IPS-NIHi7 (cell line): ENCODE measurements at regions not wholly inside any gene's neighbourhood (a gene's known extent, or its start where the extent isn't known, plus 50 kb on each side); places are given as distances from the start of the nearest gene placed in this dataset.
"Not testable (repeated sequence)": the region's sequence is repeated elsewhere in the genome, so short reads cannot be mapped to it uniquely, and the experiment has no call there.

Experiments
- DNase-seq: peaks from one replicate; pipeline ENCODE4 v3.0.0; 2012; ENCODE audit warnings: mixed read lengths; ENCODE audit errors: extremely low spot score

DNA sequence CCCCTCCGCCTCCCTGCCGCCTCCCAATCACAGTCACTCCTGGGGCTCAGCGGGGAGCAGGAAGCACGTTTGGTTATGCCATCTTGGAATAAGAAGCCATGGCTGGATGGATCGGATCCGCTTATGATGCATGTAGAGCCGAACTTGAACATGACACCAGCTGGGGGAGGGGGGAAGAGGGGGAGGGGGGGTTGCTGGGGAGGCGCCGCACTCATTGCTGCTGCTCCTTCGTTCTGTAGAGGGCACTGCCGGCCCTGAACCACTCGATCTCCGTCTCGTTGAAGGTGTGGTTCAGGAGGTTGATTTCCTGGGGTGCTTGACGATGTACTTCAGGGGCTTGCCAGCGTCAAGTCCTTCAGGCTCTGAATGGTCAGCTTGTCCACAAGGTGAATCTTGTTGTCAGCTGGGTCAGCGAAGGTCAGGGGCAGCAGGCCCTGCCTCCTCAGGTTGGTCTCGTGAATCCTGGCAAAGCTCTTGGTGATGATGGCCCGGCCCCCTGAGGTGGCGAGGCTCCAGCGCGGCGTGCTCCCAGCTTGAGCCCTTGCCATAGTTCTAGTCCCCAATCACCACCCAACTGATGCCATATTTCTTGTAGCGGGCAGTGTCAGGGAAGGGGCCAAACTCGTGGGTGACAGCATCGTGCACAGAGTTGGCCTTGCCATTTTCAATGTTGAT, 476.9 kb upstream of the ISX start:
- peak; percentile 33 for DNase-seq

DNA sequence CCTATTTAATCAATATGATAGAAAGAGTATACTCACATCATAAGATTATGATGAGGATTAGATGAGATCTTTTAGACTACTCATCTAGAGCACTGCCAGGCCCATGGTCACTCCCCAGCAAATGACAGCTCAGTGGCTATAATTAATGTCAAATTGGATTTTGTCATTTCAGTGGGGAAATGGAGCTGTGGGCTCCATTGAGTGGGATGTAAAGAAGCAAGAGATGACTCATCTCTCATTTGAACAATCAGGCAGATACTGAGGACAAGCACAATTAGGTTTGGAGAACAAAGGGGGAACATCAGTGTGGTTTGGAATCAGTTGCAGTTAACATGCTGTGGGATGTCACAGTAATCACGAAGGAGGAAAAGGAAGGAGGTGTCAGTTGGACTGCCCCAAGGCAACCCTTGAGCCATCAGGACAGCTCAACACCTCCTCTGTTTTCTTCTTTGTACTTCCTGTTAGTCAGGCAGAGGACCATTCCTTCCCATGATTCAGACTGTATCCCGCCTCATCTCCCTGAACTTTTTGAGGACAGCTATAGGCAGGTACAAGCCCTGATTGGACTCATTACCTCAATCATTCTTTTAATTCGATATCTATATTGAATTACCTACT, 473.7 kb upstream of the ISX start:
- no peak for DNase-seq

DNA sequence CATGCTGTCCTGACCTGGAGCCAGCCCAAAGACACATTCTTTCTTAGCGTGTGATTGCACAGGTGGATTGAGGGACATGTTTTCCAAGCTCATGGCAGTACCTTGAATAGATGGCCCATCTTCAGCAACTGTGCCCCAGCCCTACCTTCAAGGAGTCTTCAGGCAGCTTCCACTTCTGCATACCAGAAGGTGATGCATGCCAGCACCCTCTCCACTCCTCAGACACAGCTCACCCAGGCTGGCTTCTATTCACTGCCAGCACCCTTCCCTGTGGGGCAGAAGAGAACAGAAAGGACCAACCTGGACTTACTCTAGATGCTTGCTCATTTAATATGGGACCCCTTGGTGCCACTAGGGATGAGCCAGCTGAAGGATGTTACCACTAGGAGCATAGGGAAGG, 466.4 kb upstream of the ISX start:
- no peak for DNase-seq

DNA sequence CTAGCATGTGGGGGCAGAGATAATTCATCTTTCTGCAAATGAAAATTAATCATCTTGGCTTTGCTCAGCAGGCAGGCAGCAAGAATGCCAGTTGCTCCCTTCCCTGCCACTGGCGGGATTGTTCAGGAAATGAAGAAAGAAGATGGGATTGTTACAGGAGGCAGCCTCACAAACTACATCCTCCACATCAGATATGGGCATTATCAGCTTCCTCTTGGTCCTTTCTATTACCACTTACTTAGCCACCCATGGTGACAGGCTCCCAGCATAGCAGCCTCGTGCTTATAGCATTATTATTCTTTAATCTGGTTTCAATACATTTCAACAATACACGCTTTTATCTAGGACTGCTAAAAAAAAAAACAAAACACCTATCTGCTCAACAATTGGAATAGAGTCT, 461.6 kb upstream of the ISX start:
- DNase-seq, result no peak

DNA sequence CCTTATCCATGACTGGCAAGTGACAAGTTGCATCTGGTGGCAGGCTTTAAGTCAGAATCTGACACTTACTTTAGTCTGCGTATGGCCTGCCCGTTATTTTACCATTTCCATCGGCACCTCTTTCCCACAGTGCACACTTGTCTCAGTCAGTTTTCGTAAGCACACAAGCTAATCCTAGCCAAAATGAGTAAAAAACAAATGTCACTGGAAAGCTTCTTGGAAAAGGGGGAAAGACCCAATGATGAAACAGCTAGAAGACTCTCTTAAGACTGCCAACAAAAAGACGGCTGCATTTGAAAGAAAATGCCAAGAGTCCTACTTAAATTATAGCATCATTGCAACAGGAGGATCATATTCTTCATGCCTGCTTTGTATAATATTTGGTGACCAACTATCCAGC, 457.9 kb upstream of the ISX start:
- no peak for DNase-seq

DNA sequence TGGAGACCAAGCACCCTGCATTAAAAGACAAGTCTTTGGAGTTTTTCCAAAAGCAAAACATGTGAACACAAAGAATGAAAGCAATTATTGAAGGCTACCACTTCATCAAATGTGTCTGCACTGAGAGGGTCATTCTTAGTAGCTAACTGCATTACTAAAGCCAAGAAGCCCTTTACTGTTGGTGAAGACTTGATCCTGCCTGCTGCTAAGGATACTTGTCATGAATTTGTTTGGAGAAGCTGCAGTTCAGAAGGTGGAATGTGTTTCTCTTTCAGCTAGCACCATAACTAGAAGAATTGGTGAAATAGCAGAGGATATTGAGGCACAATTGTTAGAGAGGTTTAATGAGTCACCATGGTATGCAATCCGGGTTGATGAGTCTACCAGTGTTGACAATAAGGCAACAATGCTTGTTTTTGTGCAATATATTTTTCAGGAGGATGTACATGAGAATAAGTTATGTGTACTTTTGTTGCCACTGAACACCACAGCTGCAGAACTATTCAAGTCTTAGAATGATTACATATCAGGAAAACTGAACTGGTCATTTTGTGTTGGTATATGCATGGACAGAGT, 457.3 kb upstream of the ISX start:
- no peak for DNase-seq

DNA sequence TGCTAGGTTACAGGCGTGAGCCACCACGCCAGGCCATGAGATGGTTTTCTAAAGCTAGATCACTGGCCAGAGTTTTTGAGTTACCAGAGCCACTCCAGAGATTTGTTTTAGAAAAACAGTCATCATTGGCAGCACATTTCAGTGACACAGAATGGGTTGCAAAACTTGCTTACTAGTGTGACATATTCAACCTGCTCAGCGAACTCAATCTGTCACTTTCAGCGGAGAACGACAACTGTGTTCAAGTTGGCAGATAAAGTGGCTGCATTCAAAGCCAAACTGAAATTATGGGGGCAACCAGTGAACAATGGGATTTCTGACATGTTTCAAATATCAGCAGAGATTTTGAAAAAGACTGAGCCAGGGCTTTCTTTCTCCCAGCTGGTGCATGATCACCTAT, 456.3 kb upstream of the ISX start:
- no peak for DNase-seq

DNA sequence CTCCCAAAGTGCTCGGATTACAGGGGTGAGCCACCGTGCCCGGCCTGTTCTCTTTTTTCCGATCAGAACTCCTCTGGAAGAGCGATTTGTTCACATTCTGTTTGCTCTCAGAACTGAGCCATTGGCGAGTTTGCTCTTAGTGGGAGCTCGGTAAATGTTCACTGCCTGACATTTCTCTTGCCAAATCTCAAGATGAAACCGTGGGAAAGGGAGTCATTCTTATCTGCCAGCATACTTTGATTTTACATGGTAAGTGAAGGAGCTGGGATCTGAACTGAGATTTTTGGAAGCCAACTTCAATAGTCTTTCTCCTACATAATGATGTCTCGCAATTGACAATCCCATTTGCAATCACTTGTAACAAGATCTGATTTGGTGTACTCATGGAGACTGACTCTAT, 445.8 kb upstream of the ISX start:
- DNase-seq, result no peak

DNA sequence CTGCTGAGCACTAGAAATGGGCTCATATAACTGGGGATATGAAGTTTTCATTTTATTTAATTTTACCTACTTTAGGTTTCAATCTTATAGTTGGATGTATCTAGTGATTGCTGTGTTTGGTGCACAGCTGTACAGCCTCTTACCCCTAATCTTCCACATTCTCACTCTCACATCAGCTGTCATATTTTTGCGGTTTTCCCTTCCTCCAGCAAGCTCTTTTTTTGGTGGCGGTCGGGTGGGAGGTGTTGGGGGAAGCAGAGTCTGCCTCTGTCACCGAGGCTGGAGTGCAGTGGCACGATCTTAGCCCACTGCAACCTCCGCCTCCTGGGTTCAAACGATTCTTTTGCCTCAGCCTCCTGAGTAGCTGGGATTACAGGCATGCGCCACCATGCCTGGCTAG, 445.1 kb upstream of the ISX start:
- DNase-seq, result no peak

DNA sequence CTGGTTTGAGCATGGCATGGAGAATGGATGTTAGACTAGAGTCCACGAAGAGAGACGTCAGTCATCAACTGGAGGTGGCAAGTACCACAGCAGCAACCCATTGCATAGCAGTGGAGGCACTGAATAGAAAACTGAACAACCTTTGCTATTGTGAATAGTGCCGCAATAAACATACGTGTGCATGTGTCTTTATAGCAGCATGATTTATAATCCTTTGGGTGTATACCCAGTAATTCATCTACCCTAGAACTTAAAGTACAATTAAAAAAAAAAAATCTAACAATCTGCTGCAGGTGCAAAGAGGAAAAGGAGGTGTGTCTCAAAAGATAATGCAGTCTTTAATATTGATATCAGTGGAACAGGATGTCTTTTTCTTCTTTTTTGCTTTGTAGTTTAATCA, 443.4 kb upstream of the ISX start:
- DNase-seq, result no peak

DNA sequence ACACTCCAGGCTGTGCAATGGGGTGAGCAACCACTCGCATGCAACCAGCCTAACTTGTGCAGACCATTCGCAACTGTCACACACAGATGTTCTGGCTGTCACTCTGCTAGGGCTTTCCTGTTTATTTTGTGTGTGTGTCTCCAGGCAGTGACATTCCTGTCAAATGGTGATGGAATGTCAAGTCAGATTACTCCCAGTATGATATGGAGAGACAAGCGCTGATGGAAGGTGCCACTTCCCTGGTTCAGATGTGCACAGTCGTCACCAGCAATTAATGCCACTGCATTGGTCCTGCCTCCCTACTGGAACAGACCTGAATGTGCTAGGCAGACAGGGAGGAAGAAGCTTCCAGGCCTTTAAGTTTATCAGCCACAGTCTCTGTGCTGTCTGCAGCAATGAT, 442.4 kb upstream of the ISX start:
- no peak for DNase-seq

DNA sequence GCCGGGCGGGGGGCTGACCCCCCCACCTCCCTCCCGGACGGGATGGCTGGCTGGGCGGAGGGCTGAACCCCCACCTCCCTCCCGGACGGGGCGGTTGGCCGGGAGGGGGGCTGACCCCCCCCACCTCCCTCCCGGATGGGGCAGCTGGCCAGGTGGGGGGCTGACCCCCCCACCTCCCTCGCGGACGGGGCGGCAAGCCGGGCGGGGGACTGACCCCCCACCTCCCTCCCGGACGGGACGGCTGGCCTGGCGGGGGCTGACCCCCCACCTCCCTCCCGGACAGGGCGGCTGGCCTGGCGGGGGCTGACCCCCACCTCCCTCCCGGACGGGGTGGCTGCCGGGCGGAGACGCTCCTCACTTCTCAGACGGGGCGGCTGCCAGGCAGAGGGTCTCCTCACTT, 440.1 kb upstream of the ISX start:
- not testable (repeated sequence) for DNase-seq

DNA sequence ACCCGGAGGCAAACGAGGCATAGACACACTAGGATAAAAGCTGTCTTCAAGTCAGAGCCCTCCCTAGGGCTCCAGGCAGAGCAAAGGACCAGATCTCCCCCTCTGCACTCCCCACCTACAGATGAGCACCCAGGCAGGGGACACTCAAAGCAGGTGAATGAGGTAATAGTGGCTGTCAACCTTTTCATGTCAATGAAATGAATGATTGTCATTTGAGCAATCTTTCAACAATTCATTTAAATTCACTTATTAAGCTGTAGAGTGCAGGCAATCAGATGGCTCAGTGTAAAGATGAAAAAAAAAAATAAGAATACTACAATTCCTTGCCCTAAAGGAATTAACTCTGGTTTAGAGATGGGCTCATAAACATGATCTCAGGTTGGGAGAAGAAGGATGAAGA, 427.8 kb upstream of the ISX start:
- no peak for DNase-seq

DNA sequence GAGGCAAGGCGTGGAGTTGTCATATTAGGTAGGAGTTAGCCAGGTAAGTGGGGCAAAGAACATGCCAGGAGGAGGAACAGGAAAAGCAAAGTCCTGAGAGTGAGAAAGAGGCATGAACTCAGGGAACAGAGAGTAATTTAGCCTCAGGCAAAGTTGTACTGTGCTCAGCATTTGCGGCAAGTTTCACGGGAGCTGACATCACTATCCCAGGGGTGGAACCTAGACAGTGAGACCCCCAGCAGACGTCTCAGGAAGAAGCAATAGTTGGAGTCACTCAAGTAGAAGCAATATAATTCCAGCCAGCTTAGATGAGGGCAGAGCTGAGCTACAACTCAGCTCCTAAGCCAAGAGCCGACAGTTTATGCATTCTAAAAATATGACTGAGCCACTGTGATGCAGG, 426.0 kb upstream of the ISX start:
- DNase-seq, result no peak

DNA sequence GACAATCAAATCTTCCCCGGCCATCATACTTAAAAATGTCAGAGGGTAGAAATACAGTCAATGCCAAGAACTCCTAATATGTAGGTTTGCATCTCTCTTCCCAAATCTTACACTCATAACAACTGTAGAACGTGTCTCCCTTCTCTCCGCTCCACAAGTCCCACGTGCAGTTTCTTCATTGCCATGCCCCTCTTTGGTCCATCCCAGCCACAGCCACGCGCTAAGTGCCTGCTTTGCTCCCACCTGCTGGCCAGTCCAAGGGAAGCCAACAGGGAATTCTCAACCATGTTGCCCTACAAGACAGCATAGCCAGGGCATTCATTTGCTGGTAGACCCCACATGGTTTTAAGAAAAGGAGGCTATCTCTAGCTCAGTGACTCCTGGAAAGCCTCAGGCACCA, 420.6 kb upstream of the ISX start:
- peak; percentile 72 for DNase-seq

DNA sequence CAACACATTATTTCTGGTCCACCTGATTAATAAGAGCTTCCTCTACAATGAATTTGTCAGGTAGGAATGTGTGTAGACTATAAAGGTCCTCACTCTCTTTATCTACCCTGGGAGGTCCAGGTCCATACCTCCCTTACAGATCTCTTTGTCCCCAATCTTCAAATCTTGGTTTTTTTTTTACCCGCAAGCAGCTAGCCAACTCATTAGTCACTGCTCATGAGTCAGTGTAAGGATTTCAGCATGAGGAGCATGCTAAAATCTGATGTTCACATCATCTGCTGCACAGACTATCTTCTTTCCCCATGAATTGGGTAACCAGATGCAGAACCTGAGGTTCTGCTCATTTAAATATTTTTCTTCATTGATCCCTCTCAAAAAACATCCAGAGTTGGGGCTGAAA, 397.0 kb upstream of the ISX start:
- no peak for DNase-seq

DNA sequence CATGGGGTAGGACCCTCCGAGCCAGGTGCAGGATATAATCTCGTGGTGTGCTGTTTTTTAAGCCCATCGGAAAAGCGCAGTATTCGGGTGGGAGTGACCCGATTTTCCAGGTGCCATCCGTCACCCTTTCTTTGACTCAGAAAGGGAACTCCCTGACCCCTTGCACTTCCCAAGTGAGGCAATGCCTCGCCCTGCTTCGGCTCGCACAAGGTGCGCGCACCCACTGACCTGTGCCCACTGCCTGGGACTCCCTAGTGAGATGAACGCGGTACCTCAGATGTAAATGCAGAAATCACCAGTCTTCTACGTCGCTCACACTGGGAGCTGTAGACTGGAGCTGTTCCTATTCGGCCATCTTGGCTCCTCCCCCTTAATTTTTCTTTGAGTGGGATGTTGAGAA, 382.9 kb upstream of the ISX start:
- not testable (repeated sequence) for DNase-seq

DNA sequence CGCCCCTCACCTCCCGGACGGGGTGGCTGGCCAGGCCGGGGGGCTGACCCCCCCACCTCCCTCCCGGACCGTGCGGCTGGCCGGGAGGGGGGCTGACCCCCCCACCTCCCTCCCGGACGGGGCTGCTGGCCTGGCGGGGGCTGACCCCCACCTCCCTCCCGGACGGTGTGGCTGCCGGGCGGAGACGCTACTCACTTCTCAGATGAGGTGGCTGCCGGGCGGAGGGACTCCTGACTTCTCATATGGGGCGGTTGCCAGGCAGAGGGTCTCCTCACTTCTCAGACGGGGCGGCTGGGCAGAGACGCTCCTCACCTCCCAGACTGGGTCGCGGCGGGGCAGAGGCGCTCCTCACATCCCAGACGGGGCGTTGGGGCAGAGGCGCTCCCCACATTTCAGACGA, 381.7 kb upstream of the ISX start:
- DNase-seq, result not testable (repeated sequence)

DNA sequence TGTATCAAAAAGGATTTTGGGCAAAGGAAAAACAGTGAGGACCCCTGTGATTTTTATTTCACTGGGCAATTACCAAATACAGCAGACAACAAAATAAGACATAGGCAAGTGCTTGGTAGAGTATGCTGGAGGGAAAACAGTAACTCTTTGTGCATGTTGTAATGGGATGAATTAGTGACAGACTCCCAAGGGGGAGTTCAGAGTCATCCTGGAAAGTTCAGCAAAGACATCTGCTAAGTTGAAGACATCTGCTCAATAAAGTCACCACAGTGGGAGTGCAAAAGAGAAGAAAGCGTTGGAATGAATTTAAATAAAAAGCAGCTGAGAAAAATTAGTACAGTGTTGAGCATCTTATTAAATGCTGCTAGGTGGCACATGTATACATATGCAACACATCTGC, 378.8 kb upstream of the ISX start:
- DNase-seq, result no peak

DNA sequence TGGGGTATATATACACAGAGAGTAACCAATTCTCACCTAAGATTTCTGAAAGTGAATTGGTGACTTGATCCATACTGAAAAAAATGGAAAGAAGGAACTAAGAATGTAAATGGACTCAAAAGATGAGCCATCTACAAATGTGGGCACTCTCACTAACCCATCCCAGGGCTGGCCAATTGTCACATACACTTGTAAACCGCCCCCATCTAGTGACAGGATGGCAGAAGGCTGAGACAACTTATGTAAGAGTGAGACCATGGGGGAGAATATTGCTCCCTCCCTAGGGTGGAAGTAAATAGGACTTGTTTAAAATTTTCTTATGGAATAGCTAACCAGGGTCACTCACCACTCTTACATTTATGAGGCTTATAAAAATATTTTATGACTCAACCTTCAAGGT, 377.1 kb upstream of the ISX start:
- peak; percentile 22 for DNase-seq

DNA sequence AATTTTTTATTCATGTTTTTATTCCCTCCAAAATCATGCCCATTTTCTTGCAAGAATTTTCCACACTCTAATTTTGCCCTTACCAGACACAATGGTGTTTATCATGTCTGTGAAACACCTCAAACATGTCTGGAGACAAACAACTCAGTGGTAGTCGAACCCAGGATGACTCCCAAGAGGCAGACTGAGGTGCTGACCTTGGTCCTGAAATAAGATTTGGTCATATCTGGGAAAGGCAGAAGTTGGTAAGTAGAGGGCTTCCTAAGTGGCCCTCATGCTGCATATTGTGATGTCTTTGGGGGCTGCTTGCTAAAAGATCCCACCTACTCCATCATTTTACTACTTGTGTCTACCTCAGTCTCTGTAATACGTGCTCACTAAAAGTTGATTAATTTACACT, 369.4 kb upstream of the ISX start:
- peak; percentile 62 for DNase-seq

DNA sequence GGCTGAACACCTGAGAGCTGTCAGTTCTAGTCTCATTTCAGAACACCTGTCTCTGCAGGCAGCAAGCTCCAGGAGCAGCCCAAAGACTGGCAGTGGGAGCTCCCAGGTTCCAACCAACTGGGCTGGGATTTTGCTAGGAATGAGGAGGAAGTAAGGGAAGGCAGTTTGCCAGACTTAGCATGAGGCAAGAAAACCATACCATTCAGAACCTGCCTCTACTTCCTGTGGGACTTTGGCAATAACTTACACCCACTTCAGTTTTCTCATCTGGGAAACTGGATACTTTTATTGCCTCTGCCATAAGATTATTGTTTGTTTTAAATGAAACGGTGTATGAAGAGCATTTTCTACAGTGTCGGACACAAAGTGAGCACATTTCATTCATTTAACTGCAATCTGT, 363.7 kb upstream of the ISX start:
- no peak for DNase-seq

DNA sequence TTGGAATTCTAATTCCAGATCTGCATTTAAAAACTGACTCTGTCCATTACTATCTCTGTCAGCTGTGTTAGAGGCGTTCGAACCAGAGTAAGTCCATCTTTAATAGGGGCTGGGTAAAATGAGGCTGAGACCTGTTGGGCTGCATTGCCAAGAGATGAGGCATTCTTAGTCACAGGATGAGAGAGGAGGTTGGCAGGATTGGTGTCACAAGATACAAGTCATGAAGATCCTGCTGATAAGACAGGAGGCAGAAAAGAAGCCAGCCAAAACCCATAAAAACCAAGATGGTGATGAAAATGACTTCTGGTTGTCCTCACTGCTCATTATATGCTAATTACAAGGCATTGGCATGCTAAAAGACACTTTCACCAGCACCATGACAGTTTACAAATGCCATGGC, 356.3 kb upstream of the ISX start:
- DNase-seq, result no peak

DNA sequence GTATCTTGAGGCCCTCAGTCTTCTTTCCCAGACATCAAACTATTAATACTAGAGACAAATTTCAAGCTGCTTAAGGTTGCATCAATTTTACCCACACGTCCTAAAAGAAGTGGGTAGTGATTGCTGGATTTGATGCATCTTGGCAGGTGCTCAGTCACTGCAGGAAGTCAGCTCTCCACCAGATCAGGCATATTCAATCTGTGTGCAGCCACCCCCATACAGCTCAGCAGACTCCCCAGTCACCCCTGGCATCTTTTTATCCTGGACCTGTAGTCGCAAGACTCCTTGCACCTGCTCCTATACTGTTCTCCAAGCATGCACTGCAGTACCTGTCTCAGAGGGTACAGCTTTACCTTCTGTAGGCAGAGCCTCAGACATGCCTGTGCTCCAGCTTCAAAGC, 343.1 kb upstream of the ISX start:
- no peak for DNase-seq
